ENCODE measurements at regions not wholly inside any gene's neighbourhood (a gene's known extent, or its start where the extent isn't known, plus 50 kb on each side); places are given as distances from the start of the nearest gene placed in this dataset.

- Histone ChIP-seq H3K4me3 (ENCODE audit: insufficient read depth, low read depth, low read length) (no peak overlapping the region), H3K4me1 (ENCODE audit: control insufficient read depth, insufficient read depth, low read length) (peaks cover 17% of the 10 kb centered on the region), H4K91ac (ENCODE audit: insufficient read depth, low read depth, low read length) (no peak overlapping the region), H2BK20ac (ENCODE audit: low read depth, low read length) (no peak overlapping the region), H2AFZ (replicated peaks; ENCODE audit: low read length, poor library complexity) (no peak overlapping the region), H2BK15ac (ENCODE audit: low read depth, low read length) (no peak overlapping the region), H2AK5ac (ENCODE audit: low read depth, low read length) (no peak overlapping the region), H4K8ac (ENCODE audit: low read depth in 2 of 2, low read length in 2 of 2) (no peak overlapping the region), H3K36me3 (ENCODE audit: control insufficient read depth, insufficient read depth, low read length) (no peaks in the 10 kb centered on the region), H3K14ac (replicated peaks; ENCODE audit: low read depth, low read length) (no peak overlapping the region), H3K27me3 (ENCODE audit: control insufficient read depth, insufficient read depth, low read length) (no peaks in the 10 kb centered on the region), H3K4ac (ENCODE audit: low read depth, low read length) (0 out of 2 replicates have a peak overlapping the region, but pooled peaks have one; percentile 13), H4K20me1 (ENCODE audit: insufficient read depth, low read length) (no peaks in the 10 kb centered on the region), H3K4me2 (ENCODE audit: low read depth, low read length) (no peak overlapping the region), H3K18ac (ENCODE audit: low read depth, low read length) (no peak overlapping the region), H3K23ac (ENCODE audit: low read depth, low read length) (no peak overlapping the region), H3K56ac (ENCODE audit: extremely low read depth, insufficient read depth, low read length) (no peak overlapping the region), H3K9ac (ENCODE audit: low read depth, low read length) (no peak overlapping the region), H3K9me3 (ENCODE audit: control insufficient read depth, insufficient read depth, low read length) (peaks cover 7% of the 10 kb centered on the region), H3K79me1 (ENCODE audit: low read depth in 1 of 2, low read length in 2 of 2) (no peaks in the 10 kb centered on the region), H4K5ac (ENCODE audit: low read depth, low read length) (no peak overlapping the region), H2BK5ac (ENCODE audit: low read depth, low read length, poor library complexity, severe bottlenecking) (no peak overlapping the region), H2BK120ac (ENCODE audit: low read depth, low read length) (no peak overlapping the region), H3K27ac (ENCODE audit: insufficient read depth, low read length) (no peak overlapping the region), H2AK9ac (replicated peaks; ENCODE audit: low read depth, low read length, poor library complexity) (peak overlapping the region; percentile 23), H3K9me1 (ENCODE audit: insufficient read depth, low read length) (peaks cover 11% of the 10 kb centered on the region; the same call in 1 of the 2 replicates)
- in situ Hi-C loops (cut with MboI; ENCODE audit: low sequenced_read_pairs) = no loop called here
- no TSS peak for BruUV-seq (replicated peaks)
- WGBS, 2 experiments (ENCODE audit: extremely low coverage in 2 of 2, insufficient read length in 1 of 2) = no CpG with 5 or more reads among the region's 12 CpGs
- ChIA-PET CTCF (no interaction called here), POLR2A (ENCODE audit: unreplicated experiment) (no interaction called here)
- no peak for DNase-seq
- no peak for ATAC-seq (ENCODE audit: low read depth)
- dilution Hi-C loops (cut with HindIII; ENCODE audit: low sequenced_read_pairs, unreplicated experiment) = no loop called here
- intact Hi-C loops (cut with micrococcal nuclease) = no loop called here
- TF ChIP-seq POLR2A (IDR thresholded peaks at IDR 0.05; ENCODE audit: low read depth, low read length) = no peak
- no peak for TF ChIP-seq NFE2L2 (IDR thresholded peaks at IDR 0.05; ENCODE audit: low read depth, low read length)
- TF ChIP-seq SMC3 (IDR thresholded peaks at IDR 0.05; ENCODE audit: low read depth, low read length) = no peak
Observed at GRCh38 chr5:173501922-173502321, 114.5 kb downstream of the BOD1 start.
